BE2C (cell line): ENCODE measurements at regions not wholly inside any gene's neighbourhood (a gene's known extent, or its start where the extent isn't known, plus 50 kb on each side); places are given as distances from the start of the nearest gene placed in this dataset.

Source experiments
- DNase-seq: peaks from one replicate; pipeline ENCODE4 v3.0.0-alpha.2; 2020
- H3K27me3 ChIP-seq: fragments of 250-450 bp; sonication (Bioruptor Pico); 2 replicates; pipeline ENCODE4 v1.5.1; 2020; ENCODE audit warnings: mild to moderate bottlenecking
- H3K36me3 ChIP-seq: fragments of 250-450 bp; sonication (Bioruptor Pico); 2 replicates; pipeline ENCODE4 v1.5.1; 2020; ENCODE audit warnings: mild to moderate bottlenecking
- H3K4me1 ChIP-seq: fragments of 250-450 bp; sonication (Bioruptor Pico); 2 replicates; pipeline ENCODE4 v1.5.1; 2020
- H3K4me3 ChIP-seq: 2 replicates; pipeline ENCODE4 v1.5.1; 2011; ENCODE audit warnings: low read depth, low read length
- H3K9me3 ChIP-seq: fragments of 250-450 bp; sonication (Bioruptor Pico); 2 replicates; pipeline ENCODE4 v1.5.1; 2020
- TF ChIP-seq, protein P1 (sequence below): IDR thresholded peaks from 2 replicates; pipeline ENCODE4 v1.5.1; 2012; ENCODE audit warnings: mild to moderate bottlenecking, low read depth, low read length

DNA sequence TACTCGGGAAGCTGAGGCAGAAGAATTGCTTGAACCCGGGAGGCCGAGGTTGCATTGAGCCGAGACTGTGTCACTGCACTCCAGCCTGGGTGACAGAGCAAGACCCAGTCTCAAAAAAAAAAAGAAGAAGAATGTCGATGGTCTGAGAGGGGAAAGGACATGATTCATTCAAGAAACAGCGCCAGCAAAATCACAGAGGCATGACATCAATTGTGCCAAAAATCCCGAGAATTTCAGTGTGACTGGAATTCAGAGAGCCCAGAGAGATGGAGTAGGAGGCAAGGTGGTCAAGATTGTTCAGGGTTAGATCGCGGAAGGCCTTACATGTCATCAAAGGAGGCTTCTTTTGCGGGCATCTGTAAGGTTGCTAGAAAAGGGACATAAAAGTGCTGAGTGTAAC, 483.3 kb downstream of the VRK1 start:
- no peaks in the 10 kb centered on the region for H3K36me3 ChIP-seq
- TF ChIP-seq, protein P1, sequence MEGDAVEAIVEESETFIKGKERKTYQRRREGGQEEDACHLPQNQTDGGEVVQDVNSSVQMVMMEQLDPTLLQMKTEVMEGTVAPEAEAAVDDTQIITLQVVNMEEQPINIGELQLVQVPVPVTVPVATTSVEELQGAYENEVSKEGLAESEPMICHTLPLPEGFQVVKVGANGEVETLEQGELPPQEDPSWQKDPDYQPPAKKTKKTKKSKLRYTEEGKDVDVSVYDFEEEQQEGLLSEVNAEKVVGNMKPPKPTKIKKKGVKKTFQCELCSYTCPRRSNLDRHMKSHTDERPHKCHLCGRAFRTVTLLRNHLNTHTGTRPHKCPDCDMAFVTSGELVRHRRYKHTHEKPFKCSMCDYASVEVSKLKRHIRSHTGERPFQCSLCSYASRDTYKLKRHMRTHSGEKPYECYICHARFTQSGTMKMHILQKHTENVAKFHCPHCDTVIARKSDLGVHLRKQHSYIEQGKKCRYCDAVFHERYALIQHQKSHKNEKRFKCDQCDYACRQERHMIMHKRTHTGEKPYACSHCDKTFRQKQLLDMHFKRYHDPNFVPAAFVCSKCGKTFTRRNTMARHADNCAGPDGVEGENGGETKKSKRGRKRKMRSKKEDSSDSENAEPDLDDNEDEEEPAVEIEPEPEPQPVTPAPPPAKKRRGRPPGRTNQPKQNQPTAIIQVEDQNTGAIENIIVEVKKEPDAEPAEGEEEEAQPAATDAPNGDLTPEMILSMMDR = no peak
- no peaks in the 10 kb centered on the region for H3K9me3 ChIP-seq
- no peak overlapping the region for H3K4me3 ChIP-seq
- DNase-seq = no peak
- H3K4me1 ChIP-seq = no peaks in the 10 kb centered on the region
- no peaks in the 10 kb centered on the region for H3K27me3 ChIP-seq

DNA sequence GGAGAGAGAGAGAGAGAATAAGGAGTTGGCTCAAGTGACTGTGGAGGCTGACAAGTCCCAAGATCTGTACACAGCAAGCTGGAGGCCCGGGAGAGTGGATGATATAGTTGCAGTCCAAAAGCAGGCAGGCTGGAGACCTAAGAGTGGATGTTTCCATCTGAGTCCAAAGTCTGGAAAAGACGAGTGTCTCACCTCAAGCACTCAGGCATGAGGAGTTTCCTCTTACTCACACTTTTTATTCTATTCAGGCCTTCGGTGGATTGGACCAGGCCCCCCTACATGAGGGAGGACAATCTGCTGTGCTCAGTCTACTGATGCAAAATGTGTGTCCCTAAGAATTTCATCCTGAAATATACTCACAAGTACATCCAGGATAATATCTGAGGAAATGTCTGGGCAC, 484.6 kb downstream of the VRK1 start:
- DNase-seq = no peak
- Histone ChIP-seq H3K27me3 (no peaks in the 10 kb centered on the region), H3K36me3 (no peaks in the 10 kb centered on the region), H3K4me1 (no peaks in the 10 kb centered on the region), H3K9me3 (no peaks in the 10 kb centered on the region), H3K4me3 (no peak overlapping the region)
- TF ChIP-seq, protein P1 = no peak

DNA sequence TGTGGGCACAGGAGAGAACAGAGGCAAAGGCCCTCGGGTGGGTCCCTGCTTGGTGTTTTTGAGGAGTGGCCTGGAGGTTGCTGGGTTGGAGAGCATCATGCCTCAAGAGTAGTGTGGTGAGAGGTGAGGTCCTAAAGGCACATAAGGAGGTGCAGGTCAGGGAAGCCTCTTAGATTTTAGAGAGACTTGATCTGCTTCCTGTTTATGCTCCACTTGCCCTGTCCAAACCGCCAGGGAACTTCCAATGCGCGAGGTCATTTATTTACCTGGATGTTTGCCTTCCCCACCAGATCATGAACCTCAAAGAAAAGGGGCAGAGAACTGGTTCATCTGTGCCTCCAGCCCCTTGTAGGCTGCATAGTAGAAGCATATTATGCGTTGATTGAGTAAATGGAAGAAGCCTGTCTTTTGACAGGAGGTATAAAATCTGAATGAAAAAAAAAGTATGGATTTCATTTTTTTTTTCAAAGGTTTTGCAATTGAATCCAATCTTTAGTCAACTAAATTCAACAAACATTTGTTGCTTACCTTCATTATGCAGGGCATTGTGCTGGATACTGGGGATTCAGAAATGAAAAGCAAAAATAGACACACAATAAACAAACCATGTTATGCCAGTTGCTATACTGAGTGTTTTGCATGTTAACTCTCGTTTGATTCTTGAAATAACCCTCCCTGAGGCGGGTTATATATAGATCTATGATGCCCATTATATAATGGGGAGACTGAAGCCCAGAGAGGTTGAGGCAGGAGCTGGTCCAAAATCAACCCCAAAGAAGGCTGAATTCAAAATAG, 485.2 kb downstream of the VRK1 start:
- H3K27me3 ChIP-seq = no peaks in the 10 kb centered on the region
- no peaks in the 10 kb centered on the region for H3K9me3 ChIP-seq
- DNase-seq = no peak
- no peaks in the 10 kb centered on the region for H3K36me3 ChIP-seq
- H3K4me3 ChIP-seq = no peak overlapping the region
- no peaks in the 10 kb centered on the region for H3K4me1 ChIP-seq
- TF ChIP-seq, protein P1 = no peak

DNA sequence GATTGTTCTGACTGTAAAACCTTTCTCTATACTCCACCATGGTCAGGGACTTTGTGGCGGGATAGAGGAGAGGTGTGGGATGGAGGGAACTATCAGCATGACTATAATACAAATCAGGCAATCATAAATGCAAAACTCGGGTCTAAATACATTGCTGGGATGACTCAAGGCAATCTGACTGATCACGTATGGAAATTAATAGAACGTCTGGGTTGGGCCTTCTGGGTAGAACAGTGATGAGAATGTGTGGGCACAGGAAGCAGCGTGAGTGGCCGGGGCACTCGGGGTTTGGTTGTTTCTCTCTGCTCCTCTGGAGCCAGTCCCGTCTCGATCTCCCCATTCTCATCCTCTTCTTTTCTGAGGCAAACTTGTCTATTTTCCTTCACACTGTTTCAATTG, 485.8 kb downstream of the VRK1 start:
- H3K9me3 ChIP-seq = no peaks in the 10 kb centered on the region
- H3K36me3 ChIP-seq = no peaks in the 10 kb centered on the region
- no peak overlapping the region for H3K4me3 ChIP-seq
- H3K27me3 ChIP-seq = no peaks in the 10 kb centered on the region
- no peak for DNase-seq
- no peaks in the 10 kb centered on the region for H3K4me1 ChIP-seq
- TF ChIP-seq, protein P1 = no peak

DNA sequence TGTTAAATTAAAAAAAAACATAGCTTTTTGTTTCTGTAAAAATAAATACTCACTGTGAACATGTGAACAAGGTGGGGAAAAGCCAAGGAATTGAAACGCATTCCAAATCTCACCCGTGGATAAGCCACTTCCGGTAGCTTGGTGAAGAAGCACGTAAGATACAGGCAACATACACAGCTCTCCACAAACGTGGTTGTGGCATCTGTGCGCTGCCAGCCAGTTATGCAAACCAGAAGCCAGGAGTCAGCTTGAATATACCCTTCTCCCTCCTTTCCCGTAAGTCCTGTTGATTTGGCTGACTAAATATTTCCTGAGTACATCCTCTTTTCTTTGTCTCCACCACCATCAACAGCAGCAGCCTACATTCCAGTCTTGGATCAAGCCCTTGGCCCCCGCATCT, 486.2 kb downstream of the VRK1 start:
- DNase-seq = no peak
- TF ChIP-seq, protein P1 = no peak
- Histone ChIP-seq H3K9me3 (no peaks in the 10 kb centered on the region), H3K36me3 (no peaks in the 10 kb centered on the region), H3K4me1 (no peaks in the 10 kb centered on the region), H3K27me3 (no peaks in the 10 kb centered on the region), H3K4me3 (no peak overlapping the region)

DNA sequence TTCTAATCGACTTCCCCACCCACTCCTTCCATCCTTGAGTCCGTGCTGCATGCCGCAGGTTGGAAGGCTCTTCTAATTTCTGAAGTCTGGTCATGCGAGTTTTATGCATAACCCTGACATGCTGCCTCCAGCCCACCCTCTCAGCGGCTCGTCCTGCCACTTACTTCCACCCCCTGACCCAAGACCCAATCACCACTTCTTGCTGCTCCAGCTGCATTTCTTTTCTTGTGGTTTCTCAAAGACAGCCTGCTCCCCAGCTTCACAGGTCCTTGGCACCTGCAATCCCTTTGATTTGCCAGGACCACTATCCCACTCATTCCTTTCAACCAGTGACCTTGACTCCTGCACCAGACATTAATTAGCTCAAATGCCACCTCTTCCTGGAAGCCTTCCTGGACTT, 486.7 kb downstream of the VRK1 start:
- no peak for DNase-seq
- Histone ChIP-seq H3K4me3 (no peak overlapping the region), H3K9me3 (no peaks in the 10 kb centered on the region), H3K4me1 (no peaks in the 10 kb centered on the region), H3K36me3 (no peaks in the 10 kb centered on the region), H3K27me3 (no peaks in the 10 kb centered on the region)
- TF ChIP-seq, protein P1 = no peak
